OCI-LY7 (cell line): ENCODE measurements at regions not wholly inside any gene's neighbourhood (a gene's known extent, or its start where the extent isn't known, plus 50 kb on each side); places are given as distances from the start of the nearest gene placed in this dataset.
A peak's percentile ranks its signal among the peaks of the same experiment; 100 is the strongest.

Source experiments
- BruUV-seq: library from RNA; stranded (reverse); fragments of 400-500 nt; replicated peaks from 2 replicates; lab custom pipeline; 2021; lab: Mats Ljungman, UMichigan
- CTCF ChIA-PET: fragments of 300-600 bp; sonication (Branson Sonifier 250); formaldehyde crosslinking; loops from one replicate; lab custom pipeline; 2022; ENCODE audit warnings: antibody characterized with exemption; ENCODE audit not compliant: unreplicated experiment; lab: Charles Lee
- POLR2A ChIA-PET: fragments of 300-600 bp; sonication (Branson Sonifier 250); formaldehyde crosslinking; loops from one replicate; lab custom pipeline; 2022; ENCODE audit warnings: antibody characterized with exemption; lab: Charles Lee
- DNase-seq: peaks from one replicate; pipeline ENCODE4 v3.0.0-alpha.2; 2015; ENCODE audit warnings: low spot score
- H2AFZ ChIP-seq: fragments of 200-600 bp; sonication (generic), shearing (Covaris generic); 2 replicates; pipeline ENCODE4 v1.6.1; 2014; ENCODE audit warnings: mild to moderate bottlenecking, antibody characterized with exemption, low read length, moderate library complexity
- H3K27ac ChIP-seq: fragments of 200-600 bp; sonication (generic); 2 replicates; pipeline ENCODE4 v1.5.1; 2014; ENCODE audit warnings: mixed run types, low read depth, mild to moderate bottlenecking, moderate library complexity, low read length, inconsistent platforms; ENCODE audit not compliant: poor library complexity, severe bottlenecking
- H3K36me3 ChIP-seq: fragments of 200-600 bp; sonication (generic); 2 replicates; pipeline ENCODE4 v1.6.1; 2014; ENCODE audit warnings: mild to moderate bottlenecking, antibody characterized with exemption, low read length, moderate library complexity, mixed read lengths; ENCODE audit not compliant: insufficient read depth
- H3K4me1 ChIP-seq: fragments of 200-600 bp; sonication (generic); 2 replicates; pipeline ENCODE4 v1.5.1; 2014; ENCODE audit warnings: mild to moderate bottlenecking, low read length; ENCODE audit not compliant: insufficient read depth, poor library complexity, severe bottlenecking
- H3K4me2 ChIP-seq: fragments of 200-600 bp; sonication (generic); 2 replicates; pipeline ENCODE4 v1.6.1; 2014; ENCODE audit warnings: mild to moderate bottlenecking, low read length
- H3K4me3 ChIP-seq: fragments of 200-600 bp; sonication (generic); 2 replicates; pipeline ENCODE4 v1.5.1; 2014; ENCODE audit warnings: mild to moderate bottlenecking, low read depth, low read length; ENCODE audit not compliant: poor library complexity, severe bottlenecking
- H3K79me2 ChIP-seq: fragments of 200-600 bp; sonication (generic); 2 replicates; pipeline ENCODE4 v1.6.1; 2016; ENCODE audit warnings: low read depth, mild to moderate bottlenecking, low read length, moderate library complexity, mixed read lengths; ENCODE audit not compliant: insufficient read depth
- H3K9me2 ChIP-seq: fragments of 200-600 bp; sonication (generic); 2 replicates; pipeline ENCODE4 v1.6.1; 2016; ENCODE audit warnings: mild to moderate bottlenecking, low read length, mixed read lengths; ENCODE audit not compliant: insufficient read depth
- H3K9me3 ChIP-seq: fragments of 200-600 bp; sonication (generic); 2 replicates; pipeline ENCODE4 v1.6.1; 2014; ENCODE audit warnings: mild to moderate bottlenecking, mixed run types, low read length, mixed read lengths
- H4K20me1 ChIP-seq: fragments of 200-600 bp; sonication (generic); 2 replicates; pipeline ENCODE4 v1.6.1; 2014; ENCODE audit warnings: mild to moderate bottlenecking, antibody characterized with exemption, low read length, moderate library complexity, mixed read lengths; ENCODE audit not compliant: insufficient read depth
- EZH2phosphoT487 ChIP-seq: fragments of 200-600 bp; sonication (generic); IDR thresholded peaks from 2 replicates; pipeline ENCODE4 v1.6.1; 2018; ENCODE audit warnings: low read depth, borderline replicate concordance, mild to moderate bottlenecking, mixed run types, antibody characterized with exemption, low read length, moderate library complexity, mixed read lengths
- intact Hi-C: fragments of 100-400 bp; cut with micrococcal nuclease; formaldehyde crosslinking; loops from one replicate; pipeline ENCODE4 v1.10.0; 2022; ENCODE audit not compliant: unreplicated experiment
- TF ChIP-seq, protein P1 (sequence below): fragments of 200-600 bp; sonication (generic); conservative IDR thresholded peaks from 2 replicates; pipeline ENCODE4 v1.5.1; 2014; ENCODE audit warnings: mild to moderate bottlenecking, antibody characterized with exemption, low read length, moderate library complexity, mixed read lengths

DNA sequence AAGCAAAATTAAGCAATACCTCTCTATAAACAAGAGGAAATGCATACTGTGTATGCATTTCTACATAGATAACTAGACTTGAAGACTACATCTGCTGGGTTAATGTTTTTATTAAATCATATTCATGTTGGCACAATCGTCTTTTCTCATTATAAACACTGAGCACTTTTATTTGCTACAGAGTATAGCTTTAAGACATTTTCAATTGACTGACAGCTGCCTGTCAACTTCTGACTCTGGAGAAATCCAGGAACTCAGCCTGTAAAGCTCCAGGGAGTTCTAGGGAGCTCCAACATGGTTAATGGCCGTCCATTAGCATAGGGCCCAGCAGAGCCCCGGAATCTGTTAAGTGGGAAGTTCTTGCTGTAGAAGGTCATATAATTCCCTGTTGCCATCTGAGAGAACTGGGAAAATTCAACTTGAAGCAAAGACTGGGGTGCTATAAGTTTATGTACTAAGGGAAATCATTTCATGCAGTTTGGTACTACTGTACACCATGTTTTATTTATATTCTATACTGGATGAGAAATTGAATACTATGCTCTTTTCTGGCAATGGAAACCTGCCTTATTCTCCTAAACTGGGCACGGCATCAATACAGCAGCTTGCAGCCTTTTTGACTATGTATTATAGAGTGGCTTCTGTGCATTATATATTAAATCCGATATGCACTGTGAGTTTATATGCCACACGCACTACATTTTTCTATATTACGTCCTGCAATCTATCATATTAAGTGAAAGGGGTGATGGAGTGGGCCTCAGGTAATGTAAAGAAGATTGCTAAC lies 243.5 kb upstream of the ZNF521 start:
- Histone ChIP-seq H3K36me3 (no peaks in the 10 kb centered on the region), H4K20me1 (no peaks in the 10 kb centered on the region), H3K27ac (no peak overlapping the region), H3K9me3 (no peaks in the 10 kb centered on the region), H3K4me3 (no peak overlapping the region), H3K4me2 (no peak overlapping the region), H3K9me2 (no peaks in the 10 kb centered on the region), H2AFZ (no peak overlapping the region), H3K4me1 (no peaks in the 10 kb centered on the region), H3K79me2 (no peaks in the 10 kb centered on the region)
- TF ChIP-seq, protein P1, sequence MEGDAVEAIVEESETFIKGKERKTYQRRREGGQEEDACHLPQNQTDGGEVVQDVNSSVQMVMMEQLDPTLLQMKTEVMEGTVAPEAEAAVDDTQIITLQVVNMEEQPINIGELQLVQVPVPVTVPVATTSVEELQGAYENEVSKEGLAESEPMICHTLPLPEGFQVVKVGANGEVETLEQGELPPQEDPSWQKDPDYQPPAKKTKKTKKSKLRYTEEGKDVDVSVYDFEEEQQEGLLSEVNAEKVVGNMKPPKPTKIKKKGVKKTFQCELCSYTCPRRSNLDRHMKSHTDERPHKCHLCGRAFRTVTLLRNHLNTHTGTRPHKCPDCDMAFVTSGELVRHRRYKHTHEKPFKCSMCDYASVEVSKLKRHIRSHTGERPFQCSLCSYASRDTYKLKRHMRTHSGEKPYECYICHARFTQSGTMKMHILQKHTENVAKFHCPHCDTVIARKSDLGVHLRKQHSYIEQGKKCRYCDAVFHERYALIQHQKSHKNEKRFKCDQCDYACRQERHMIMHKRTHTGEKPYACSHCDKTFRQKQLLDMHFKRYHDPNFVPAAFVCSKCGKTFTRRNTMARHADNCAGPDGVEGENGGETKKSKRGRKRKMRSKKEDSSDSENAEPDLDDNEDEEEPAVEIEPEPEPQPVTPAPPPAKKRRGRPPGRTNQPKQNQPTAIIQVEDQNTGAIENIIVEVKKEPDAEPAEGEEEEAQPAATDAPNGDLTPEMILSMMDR: no peak
- TF ChIP-seq EZH2phosphoT487: no peak
- no peak for DNase-seq
- BruUV-seq: no TSS peak
- POLR2A ChIA-PET: interaction anchor here (0.6 kb wide), 1 partner anchor 10 kb away, joined by 4 read pairs; no protein-coding TSS in a partner anchor
- CTCF ChIA-PET: no interaction called here
- intact Hi-C loops: no loop called here

DNA sequence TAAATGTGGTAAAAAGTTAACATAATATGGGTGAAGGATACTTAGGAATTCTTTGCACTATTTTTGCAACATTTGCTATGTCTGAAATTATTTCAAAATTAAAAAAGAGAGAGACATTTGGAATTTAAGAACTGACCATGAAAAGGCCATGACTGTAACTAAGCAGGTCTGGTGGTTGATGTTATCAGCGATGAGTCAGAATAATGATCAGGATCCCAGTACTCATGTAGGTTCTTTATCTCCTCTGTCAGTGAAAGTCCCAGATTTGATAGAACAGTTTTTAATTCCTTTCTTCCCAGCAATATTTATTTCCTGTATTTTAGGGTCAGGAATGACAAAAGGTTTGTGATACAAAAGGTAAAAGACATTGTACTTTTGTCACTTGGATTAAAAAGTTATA lies 242.4 kb upstream of the ZNF521 start:
- CTCF ChIA-PET: no interaction called here
- Histone ChIP-seq H4K20me1 (no peaks in the 10 kb centered on the region), H3K4me2 (no peak overlapping the region), H3K4me3 (no peak overlapping the region), H3K79me2 (no peaks in the 10 kb centered on the region), H3K9me2 (no peaks in the 10 kb centered on the region), H3K36me3 (no peaks in the 10 kb centered on the region), H3K9me3 (no peaks in the 10 kb centered on the region), H3K27ac (no peak overlapping the region), H3K4me1 (no peaks in the 10 kb centered on the region), H2AFZ (no peak overlapping the region)
- intact Hi-C loops: no loop called here
- no peak for TF ChIP-seq EZH2phosphoT487
- TF ChIP-seq, protein P1: no peak
- POLR2A ChIA-PET: no interaction called here
- DNase-seq: no peak
- BruUV-seq: no TSS peak

DNA sequence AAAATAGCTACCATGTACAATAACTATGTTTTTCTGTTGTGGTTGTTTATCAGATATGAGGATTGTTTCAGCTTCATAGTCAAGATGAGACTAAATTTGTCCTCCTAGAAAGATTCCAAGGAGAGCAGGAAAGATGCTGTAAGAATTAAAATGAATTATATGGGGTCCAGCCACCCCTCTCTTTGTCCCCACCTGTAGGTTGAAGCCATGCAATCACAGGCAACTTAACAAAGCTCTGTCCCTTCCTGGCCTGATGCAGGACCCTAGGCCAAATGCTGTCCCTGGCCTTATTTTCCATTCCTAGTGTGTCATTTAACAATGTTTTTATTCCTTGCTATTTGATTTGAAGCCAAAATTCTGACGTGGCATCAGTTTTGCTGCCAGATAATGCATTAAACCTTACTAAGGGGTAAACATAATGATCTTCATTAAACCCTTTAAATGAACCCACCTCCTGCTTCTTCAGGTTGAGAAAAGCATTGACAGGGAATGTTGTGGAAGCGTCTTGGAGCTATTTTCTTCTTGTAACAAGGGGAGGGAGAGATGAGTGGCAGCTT lies 240.9 kb upstream of the ZNF521 start:
- CTCF ChIA-PET: no interaction called here
- no peaks in the 10 kb centered on the region for H3K9me2 ChIP-seq
- H3K9me3 ChIP-seq: no peaks in the 10 kb centered on the region
- no peaks in the 10 kb centered on the region for H3K4me1 ChIP-seq
- no peaks in the 10 kb centered on the region for H3K36me3 ChIP-seq
- intact Hi-C loops: no loop called here
- no TSS peak for BruUV-seq
- H3K27ac ChIP-seq: no peak overlapping the region
- no peak overlapping the region for H2AFZ ChIP-seq
- no peak overlapping the region for H3K4me3 ChIP-seq
- no peaks in the 10 kb centered on the region for H4K20me1 ChIP-seq
- no peak for DNase-seq
- H3K79me2 ChIP-seq: no peaks in the 10 kb centered on the region
- no peak overlapping the region for H3K4me2 ChIP-seq
- TF ChIP-seq EZH2phosphoT487: no peak
- TF ChIP-seq, protein P1: peak; percentile 49; the same call in 1 of the 2 replicates
- POLR2A ChIA-PET: interaction anchor here (0.7 kb wide), 1 partner anchor 1142 kb away, joined by 3 read pairs; no protein-coding TSS in a partner anchor
